ENCODE measurements at regions not wholly inside any gene's neighbourhood (a gene's known extent, or its start where the extent isn't known, plus 50 kb on each side); places are given as distances from the start of the nearest gene placed in this dataset.
"Not testable (repeated sequence)": the region's sequence is repeated elsewhere in the genome, so short reads cannot be mapped to it uniquely, and the experiment has no call there.

DNA sequence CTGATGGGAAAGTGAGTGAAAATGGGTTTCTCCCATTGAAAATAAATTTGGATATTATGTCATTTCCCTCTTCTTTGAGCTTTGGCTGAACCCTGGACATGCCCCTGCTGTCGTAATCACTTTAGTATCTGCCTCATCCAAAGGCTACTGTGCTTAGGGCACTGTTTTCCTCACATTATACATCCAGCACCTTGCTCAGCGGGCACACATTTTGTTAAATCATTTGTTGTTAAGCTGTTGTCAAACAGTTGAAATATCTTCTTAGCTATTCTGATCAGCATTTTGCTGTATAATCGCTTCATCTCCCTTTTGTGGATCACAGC, 352.7 kb upstream of the CD180 start:
- intact Hi-C loops (cut with DNase I), result no loop called here
- DNase-seq (ENCODE audit: missing footprints) (no peak), ATAC-seq (peak; percentile 46)

DNA sequence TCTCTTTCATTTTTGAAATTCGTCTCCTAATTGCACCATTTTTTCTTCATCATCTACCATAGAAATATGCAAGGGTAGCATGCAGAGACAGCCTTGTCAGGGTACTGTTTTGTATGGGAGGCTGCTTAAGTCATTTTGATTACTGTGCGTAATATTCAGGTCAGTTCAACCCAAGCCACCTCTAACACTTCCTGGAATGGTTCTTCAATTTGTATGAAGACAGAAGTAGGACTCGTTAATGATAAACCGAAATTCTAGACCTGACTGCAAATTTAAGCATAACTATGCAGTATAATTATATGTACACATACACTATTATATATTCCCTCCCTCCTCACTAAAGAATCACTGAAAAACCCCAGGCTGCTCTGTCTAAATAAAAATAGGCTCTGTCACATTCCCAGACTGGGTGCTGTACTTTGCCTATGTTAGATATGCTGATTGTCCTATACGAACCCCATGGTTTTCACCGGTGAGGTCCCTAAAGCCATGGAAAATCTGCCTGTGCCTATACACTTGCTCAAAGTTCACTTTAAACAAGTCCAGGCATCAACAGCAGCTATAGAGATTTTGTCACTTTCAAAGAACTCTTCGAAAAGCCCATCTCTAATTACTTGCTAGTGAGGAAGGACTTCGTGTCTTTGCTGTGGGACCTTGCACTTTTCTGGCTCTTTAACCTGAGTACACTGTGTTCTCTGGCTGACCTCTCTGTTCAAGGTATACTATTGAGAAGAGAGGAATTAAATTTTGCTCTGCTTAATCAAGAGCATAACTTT, 352.1 kb upstream of the CD180 start:
- intact Hi-C loops (cut with DNase I), result no loop called here
- ATAC-seq (peak; percentile 31), DNase-seq (ENCODE audit: missing footprints) (no peak)

DNA sequence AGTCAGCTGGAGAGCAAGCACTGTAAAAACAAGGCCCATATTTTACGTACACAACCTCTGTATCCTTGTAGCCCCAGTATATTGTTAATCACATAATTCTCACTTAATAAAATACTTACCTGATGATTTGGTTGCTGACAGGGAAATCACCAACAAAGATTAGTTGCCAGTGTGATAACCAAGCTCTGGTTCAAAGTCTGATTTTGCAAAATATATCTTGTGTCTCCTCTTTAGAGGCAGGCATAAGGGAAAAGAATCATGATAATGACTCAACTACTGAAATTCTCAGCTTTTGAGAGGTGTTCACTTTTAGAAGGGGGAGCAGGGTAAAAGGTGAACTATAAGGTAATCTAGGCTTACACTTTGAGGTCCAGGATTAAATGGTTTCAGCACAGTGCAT, 351.1 kb upstream of the CD180 start:
- ATAC-seq (no peak), DNase-seq (ENCODE audit: missing footprints) (no peak)
- intact Hi-C loops (cut with DNase I), result no loop called here

DNA sequence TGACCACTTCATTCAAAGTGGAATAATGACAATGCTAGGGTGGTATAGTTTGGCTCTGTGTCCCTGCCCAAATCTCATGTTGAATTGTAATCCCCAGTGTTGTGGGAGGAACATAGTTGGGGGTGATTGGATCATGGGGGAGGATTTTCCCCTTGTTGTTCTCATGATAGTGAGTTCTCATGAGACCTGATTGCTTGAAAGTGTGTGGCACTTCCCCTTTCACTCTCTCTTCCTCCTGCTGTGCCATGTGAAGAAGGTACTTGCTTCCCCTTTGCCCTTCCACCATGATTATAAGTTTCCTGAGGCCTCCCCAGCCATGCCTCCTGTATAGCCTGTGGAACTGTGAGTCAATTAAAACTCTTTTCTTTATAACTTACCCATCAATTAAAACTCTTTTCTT, 348.3 kb upstream of the CD180 start:
- ATAC-seq; intact Hi-C loops (cut with DNase I); DNase-seq (ENCODE audit: missing footprints): not testable (repeated sequence)

DNA sequence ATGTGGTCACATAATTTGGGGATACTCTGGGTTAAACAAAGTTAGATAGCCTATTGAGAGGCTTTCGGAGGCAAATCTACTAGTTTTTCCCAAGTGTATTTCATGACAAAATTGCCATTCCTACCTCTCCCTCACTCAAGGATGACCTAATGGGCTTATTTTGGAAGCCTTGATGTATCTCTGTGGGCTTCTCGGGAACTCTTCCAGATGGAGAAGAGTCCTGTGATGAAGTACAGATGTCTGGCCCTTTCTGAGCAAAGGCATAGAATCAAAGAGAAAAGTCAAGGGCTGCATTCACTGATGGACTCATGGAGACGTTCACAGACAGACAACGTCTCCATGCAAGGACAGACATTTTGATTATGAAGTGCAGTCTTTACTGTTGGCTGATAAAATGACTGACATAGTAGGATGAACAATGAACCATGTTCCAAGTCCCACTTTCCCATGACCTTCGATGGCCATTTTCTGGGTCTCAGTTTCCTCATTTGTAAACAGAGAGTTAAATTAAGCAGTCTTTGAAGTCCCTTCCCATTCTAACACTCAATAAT, 347.2 kb upstream of the CD180 start:
- ATAC-seq, result no peak
- DNase-seq (ENCODE audit: missing footprints), result no peak
- intact Hi-C loops (cut with DNase I), result no loop called here

DNA sequence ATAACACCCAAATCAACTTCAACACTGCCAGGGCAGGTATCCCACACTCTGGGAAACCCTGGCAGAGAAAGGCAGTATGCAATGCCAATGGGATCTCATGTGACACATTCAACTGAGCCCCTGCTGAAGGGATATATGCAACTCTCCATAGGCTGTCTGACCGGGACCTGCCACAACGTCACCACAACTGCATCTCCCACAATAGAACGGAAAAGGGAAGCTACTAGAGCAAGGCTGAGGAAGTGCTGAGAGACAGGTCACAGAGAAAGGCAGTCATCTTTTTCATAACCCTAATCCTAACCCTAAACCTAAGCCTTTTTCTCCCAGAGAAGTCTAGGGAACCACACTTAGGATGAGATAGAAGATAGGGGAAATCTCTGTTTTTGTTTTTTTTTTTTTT, 345.9 kb upstream of the CD180 start:
- intact Hi-C loops (cut with DNase I), result no loop called here
- no peak for ATAC-seq
- DNase-seq (ENCODE audit: missing footprints), result no peak

DNA sequence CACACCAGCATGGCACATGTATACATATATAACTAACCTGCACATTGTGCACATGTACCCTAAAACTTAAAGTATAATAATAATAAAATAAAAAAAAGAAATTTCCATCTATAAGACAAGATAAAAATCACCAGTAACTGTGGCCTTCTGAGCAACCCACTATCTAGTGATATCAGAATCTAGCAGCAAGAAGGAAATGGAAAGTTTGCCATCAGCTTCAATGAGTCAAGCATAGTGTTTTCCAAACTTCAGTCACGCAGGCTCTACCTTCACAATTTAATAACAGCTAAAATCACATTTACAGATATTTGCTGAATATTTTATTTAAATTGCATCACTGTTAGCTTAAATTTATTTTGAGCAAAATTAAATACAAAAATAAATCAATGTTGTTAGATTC, 345.3 kb upstream of the CD180 start:
- ATAC-seq (no peak), DNase-seq (ENCODE audit: missing footprints) (no peak)
- intact Hi-C loops (cut with DNase I), result no loop called here

DNA sequence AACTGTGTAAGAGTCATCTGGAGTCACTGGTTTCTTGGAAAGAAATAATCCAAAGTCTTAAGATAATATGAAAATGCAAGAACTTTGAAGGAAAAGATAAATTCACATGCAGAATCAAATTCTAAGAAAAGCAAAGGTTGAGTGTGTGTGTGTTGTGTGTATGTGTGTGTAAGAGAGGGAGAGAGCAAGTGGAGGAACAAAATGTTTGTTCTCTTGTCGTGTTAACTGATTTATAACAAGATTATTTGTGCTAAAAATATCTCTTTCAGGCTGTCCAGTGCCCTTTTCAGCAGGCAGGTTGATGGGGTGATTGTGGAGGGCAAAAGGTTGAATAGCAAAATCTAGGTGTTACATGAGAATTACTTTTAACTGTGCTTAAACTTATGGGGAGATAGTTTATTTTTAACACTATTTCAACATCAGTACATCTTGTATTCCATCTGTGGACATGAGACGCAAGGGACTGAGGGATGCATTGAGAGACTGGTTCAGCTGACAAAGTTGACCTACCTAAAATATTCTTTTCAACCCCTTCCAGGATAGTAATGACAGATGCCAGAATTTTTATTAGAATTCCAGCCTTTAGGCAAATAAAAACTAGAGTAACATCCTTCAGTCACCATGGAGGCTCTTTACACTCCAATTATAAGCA, 342.4 kb upstream of the CD180 start:
- ATAC-seq (no peak), DNase-seq (ENCODE audit: missing footprints) (no peak)
- intact Hi-C loops (cut with DNase I), result no loop called here

DNA sequence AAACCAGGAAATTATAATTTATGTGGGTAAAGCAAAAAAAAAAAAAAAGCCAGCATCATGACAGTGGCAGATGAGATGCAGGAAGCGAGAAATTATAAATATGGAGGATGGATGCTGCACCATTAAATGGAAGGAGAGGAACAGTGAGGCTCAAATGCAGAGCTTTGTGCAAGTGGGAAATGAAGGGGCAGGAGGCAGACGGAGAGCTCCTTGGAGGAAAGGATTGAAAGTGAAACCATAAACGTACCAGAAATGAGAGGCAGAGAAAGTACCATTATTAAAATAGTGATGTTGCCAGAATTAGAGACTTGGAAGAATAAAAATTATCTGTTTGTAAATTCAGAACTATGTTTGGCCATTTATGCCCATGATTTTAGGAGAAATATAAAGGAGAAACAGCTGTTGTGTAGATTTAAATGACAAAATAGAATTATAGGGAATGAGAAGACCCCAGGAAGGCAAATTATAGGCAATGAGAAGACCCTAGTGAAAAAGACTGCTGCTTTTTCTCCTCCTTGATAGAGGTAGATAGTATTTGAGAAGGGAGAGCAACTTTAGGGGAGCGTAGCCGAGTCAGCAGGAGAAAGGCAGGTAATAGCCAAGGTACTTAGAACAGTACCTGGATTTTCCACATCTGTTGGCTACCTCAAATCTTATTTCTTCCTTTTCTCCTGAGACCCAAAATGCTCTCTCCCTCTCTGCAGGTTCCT, 341.0 kb upstream of the CD180 start:
- DNase-seq (ENCODE audit: missing footprints) (no peak), ATAC-seq (peak; percentile 64)
- intact Hi-C loops (cut with DNase I), result no loop called here

DNA sequence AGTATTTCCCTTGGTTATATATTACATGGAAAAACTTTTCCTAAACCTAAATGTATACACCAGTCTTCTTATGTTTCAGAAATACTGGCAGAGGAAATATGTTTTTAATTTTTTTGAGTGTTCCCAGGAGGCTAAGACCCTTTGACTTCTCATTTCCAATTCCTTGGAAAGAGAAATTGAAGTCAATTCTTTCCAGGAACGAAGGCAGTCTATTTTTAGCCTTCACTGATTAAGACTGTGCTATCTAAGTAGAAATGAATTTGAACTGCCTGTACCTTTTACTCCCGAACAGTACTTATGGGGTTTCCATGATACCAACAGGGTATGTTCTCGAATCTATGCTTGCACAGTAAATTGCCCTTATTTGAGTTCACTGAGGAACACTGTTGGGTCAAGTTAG, 340.3 kb upstream of the CD180 start:
- no peak for DNase-seq (ENCODE audit: missing footprints)
- intact Hi-C loops (cut with DNase I), result no loop called here
- no peak for ATAC-seq

DNA sequence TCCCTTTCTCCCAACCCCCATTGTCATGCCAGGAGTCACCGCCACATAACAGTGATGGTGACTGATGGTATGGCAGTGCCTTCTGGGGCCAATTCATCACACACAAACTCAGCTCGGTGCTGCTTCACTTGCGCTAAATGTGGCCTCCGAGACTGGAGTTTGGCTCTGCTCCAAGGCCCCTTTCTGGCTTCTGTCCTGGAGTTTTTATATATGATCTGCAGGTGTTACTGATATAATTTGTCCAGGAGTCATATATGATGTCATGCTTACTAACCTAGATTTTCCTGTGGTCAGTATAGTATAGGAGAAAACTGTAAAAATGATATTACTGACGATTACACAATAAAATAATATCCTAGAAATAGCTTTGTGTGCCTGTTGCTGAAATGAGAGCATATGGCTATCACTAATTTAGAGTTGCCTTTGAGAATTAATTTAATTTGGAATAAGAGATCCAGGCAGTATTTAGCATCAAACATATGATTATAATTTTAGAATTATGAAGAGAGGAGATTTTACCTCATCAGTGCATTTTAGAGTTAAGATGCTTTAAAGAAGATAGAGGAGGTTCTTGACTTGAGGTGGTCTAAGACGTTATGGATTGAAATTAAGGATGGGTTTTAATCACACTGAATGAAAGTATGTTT, 334.1 kb upstream of the CD180 start:
- intact Hi-C loops (cut with DNase I), result no loop called here
- DNase-seq (ENCODE audit: missing footprints), result no peak
- no peak for ATAC-seq

DNA sequence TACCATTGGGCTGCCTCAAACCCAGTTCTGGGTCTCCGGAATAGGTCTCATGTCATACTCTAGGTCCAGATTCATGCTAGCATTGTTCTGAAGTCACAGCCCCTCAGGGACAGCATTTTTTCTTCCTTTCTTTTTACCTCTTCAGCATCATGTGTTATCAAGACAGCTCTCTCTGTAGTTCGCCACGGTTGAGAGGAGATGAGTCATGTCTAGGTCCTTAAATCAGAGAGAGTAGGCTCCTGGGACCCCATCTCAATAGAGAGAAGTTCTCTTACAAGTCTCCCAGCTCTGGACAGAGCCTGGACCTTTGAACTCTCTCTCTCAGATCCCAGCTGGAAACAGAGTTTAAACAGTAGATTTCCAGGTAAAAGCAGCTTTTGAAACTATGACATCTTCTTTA, 332.4 kb upstream of the CD180 start:
- intact Hi-C loops (cut with DNase I), result no loop called here
- ATAC-seq, result no peak
- DNase-seq (ENCODE audit: missing footprints), result no peak

DNA sequence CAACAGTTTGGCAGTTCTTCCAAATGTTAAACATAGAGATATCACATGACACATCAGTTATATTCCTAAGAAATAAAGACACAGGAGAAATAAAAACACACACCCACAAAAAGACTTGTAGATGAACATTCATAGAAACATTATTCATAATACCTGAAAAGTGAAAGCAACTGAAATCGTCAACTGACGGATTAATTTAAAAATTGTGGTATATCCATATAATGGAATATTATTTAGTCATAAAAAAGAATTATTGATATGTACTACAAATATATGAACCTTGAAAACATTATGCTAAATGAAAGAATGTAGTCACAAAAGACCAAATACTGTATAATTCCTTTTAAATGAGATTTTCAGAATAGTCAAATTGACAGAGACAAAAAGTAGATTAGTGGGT, 330.2 kb upstream of the CD180 start:
- no peak for ATAC-seq
- intact Hi-C loops (cut with DNase I), result no loop called here
- DNase-seq (ENCODE audit: missing footprints), result no peak

DNA sequence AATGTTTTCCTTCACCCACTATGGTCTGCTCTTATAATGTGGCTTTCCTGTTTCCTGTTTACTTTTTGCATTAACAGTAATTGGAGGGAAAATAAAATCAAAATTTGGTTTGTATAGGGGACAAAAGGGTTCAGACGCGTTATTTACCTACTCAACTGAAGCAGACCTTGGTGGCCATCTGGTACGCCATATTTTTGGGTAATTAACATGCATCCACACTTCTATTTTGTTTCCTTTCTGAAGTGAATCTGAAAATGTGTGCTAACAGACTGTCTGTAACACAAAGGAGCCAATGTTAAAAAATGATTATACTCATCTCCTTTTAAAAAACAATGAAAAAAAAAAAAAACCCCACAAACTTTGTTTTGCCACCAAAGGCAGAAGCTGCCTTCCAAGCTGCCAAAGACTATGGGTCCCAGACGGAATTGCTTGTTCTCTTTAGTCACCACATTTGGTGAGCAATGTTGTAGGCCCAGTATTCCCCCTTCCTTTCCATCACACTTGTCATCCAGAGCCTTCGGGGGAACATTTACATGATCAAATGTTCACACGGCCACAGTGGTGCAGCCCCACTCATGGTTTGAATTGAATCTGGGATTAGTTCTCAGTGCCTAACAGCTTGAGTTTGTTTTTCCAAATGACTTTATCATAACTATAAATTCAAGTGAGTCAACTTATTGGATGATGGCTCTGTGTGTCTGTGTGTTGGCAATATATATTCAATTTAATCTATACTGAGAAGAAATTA, 323.7 kb upstream of the CD180 start:
- ATAC-seq (no peak), DNase-seq (ENCODE audit: missing footprints) (no peak)
- intact Hi-C loops (cut with DNase I), result no loop called here

DNA sequence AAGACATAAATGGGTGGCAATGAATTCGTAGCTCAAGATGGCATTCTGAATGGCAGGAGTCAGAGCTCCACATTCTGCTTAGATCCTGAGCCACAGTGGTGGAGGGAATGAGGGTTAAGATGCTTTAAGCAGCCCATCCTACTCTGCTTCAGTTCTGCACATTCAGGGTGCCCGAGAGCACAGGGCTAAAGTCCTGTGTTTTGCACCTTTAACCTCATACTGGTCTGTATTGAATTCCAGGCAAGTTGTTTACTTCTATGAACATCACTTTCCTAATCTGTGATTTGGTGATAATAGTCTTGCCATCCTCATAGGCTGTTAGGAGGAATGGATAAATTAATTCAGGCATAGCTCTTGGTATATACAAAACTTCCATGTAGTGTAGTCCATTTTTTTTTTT, 321.6 kb upstream of the CD180 start:
- intact Hi-C loops (cut with DNase I), result no loop called here
- no peak for ATAC-seq
- DNase-seq (ENCODE audit: missing footprints), result no peak

DNA sequence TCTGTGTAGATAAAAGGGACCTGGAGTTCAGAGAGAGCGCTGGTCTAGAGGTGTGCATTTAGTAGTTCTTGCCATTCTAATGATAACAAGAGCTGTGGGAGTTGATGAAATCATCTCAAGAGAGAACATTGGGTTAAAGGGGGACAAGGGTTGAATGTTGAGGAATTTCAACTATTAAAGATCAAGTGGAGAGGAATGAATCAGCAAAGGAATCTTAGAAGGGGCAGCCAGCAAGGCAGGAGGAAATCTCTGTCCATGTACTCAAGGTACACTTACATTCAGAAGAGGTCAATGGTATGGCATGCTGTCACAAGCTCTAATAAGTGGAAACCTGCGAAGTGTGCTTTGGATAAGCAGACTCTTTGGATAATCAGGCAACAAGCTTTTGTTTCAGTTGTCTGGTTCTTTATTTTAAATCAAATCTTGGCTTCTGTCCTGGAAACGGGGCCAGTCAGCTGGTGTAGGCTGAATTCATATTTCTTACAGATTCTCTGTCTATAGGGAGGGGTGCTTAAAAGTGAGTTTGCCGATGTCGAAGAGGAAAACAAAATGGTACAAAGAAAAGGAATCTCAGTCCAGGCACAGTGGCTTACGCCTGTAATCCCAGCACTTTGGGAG, 320.5 kb upstream of the CD180 start:
- DNase-seq (ENCODE audit: missing footprints), result no peak
- intact Hi-C loops (cut with DNase I), result no loop called here
- no peak for ATAC-seq

DNA sequence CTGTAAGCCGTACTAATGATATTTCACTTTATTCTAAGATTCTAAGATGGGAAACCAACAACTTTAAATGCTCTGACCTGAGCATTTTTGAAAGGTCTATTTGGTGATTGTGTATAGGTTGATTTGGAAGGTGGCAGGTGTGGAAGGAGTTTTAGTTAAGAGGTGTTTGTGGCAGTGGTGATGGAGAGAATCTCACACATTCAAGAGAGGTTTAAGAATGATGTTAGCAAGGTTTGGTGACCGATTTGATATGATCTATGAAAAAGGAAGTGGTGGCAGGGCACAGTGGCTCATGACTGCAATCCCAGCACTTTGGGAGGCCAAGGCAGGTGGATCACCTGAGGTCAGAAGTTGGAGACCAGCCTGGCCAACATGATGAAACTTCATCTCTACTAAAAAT, 319.2 kb upstream of the CD180 start:
- DNase-seq (ENCODE audit: missing footprints) (no peak), ATAC-seq (no peak)
- intact Hi-C loops (cut with DNase I), result no loop called here

DNA sequence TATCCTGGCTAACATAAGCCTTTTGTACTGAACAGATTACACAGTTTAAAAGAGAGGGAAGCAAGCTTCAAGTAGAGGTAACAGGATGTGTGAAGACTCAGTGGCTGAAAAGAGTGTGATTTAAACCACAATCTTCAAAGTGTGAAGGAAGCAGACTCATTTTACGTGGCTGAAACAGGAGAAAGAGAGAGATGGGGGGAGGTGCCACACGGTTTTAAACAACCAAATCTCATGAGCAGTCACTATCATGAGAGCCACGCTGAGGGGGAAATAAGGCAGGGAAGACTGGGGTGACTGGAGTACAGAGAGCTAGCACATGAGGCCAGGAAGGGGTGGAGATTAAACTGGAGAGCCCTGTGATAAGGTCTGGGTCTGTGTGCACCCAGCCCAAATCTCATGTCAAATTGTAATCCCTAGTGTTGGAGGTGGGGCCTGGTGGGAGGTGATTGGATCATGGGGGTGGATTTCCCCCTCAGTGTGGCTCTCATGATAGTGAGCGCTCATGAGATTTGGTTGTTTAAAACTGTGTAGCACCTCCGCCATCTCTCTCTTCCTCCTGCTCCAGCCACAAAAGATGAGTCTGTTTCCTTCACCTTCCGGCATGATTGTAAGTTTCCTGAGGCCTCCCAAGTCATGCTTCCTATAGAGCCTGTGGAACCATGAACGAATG, 318.6 kb upstream of the CD180 start:
- no peak for DNase-seq (ENCODE audit: missing footprints)
- no peak for ATAC-seq
- intact Hi-C loops (cut with DNase I), result no loop called here

Measured in Right ventricle myocardium inferior (tissue), 1 donor.